Esophagus mucosa (tissue), 1 donor: ENCODE measurements at regions not wholly inside any gene's neighbourhood (a gene's known extent, or its start where the extent isn't known, plus 50 kb on each side); places are given as distances from the start of the nearest gene placed in this dataset.

Source experiments
- ATAC-seq: fragments of 200-7000 bp; cut with Tn5 transposase; one replicate; pipeline ENCODE4 v1.9.1; 2020
- donor health status: DM: yes; HTN: yes; CAD: no.

- no peak for ATAC-seq
Observed at GRCh38 chr22:48796310-48797015, 1031.2 kb downstream of the BRD1 start.

GRCh38 chr22:48795664-48796063, 1032.0 kb downstream of the BRD1 start:
- ATAC-seq: no peak

- ATAC-seq: no peak
Observed at GRCh38 chr22:48794906-48795305, 1032.8 kb downstream of the BRD1 start.

- no peak for ATAC-seq
Observed at GRCh38 chr22:48793949-48794348, 1033.7 kb downstream of the BRD1 start.

GRCh38 chr22:48786679-48786996, 1041.0 kb downstream of the BRD1 start:
- ATAC-seq: no peak

GRCh38 chr22:48785792-48786678, 1041.6 kb downstream of the BRD1 start:
- ATAC-seq: no peak

GRCh38 chr22:48784701-48785503, 1042.8 kb downstream of the BRD1 start:
- no peak for ATAC-seq

GRCh38 chr22:48783821-48784266, 1043.8 kb downstream of the BRD1 start:
- ATAC-seq: no peak

GRCh38 chr22:48782811-48783511, 1044.7 kb downstream of the BRD1 start:
- no peak for ATAC-seq

- ATAC-seq: no peak
Observed at GRCh38 chr22:48782326-48782725, 1045.3 kb downstream of the BRD1 start.

GRCh38 chr22:48781868-48782267, 1045.8 kb downstream of the BRD1 start:
- no peak for ATAC-seq

- no peak for ATAC-seq
Observed at GRCh38 chr22:48781391-48781790, 1046.3 kb downstream of the BRD1 start.

- no peak for ATAC-seq
Observed at GRCh38 chr22:48780597-48781277, 1046.9 kb downstream of the BRD1 start.

GRCh38 chr22:48779661-48780596, 1047.7 kb downstream of the BRD1 start:
- ATAC-seq: no peak

GRCh38 chr22:48779211-48779643, 1048.4 kb downstream of the BRD1 start:
- no peak for ATAC-seq

GRCh38 chr22:48778308-48779195, 1049.1 kb downstream of the BRD1 start:
- no peak for ATAC-seq

GRCh38 chr22:48772286-48772907, 1055.3 kb downstream of the BRD1 start:
- no peak for ATAC-seq

GRCh38 chr22:48765595-48765994, 1062.1 kb downstream of the BRD1 start:
- ATAC-seq: no peak

GRCh38 chr22:48761546-48761945, 1066.1 kb downstream of the BRD1 start:
- ATAC-seq: no peak
